ENCODE measurements at regions not wholly inside any gene's neighbourhood (a gene's known extent, or its start where the extent isn't known, plus 50 kb on each side); places are given as distances from the start of the nearest gene placed in this dataset.

- in situ Hi-C loops (cut with MboI): no loop called here
- no peak overlapping the region for H3K4me2 ChIP-seq (ENCODE audit: control insufficient read depth, insufficient read depth)
- TF ChIP-seq STAT3 (IDR thresholded peaks at IDR 0.05; ENCODE audit: low read depth, low read length): no peak
- TF ChIP-seq, protein P1, sequence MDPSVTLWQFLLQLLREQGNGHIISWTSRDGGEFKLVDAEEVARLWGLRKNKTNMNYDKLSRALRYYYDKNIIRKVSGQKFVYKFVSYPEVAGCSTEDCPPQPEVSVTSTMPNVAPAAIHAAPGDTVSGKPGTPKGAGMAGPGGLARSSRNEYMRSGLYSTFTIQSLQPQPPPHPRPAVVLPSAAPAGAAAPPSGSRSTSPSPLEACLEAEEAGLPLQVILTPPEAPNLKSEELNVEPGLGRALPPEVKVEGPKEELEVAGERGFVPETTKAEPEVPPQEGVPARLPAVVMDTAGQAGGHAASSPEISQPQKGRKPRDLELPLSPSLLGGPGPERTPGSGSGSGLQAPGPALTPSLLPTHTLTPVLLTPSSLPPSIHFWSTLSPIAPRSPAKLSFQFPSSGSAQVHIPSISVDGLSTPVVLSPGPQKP (IDR thresholded peaks at IDR 0.05; ENCODE audit: low read depth, low read length): no peak
- TF ChIP-seq MTA2 (IDR thresholded peaks at IDR 0.05; ENCODE audit: low read depth): no peak
- TF ChIP-seq BMI1 (IDR thresholded peaks at IDR 0.05; ENCODE audit: borderline replicate concordance): no peak
- no peak for TF ChIP-seq KAT2A (conservative IDR thresholded peaks at IDR 0.05; ENCODE audit: control insufficient read depth, low read depth, low read length)
- TF ChIP-seq TBL1XR1 (IDR thresholded peaks at IDR 0.05; ENCODE audit: low read depth, low read length): no peak
- no peak for TF ChIP-seq ZZZ3 (IDR thresholded peaks at IDR 0.05; ENCODE audit: control insufficient read depth, insufficient read length, low read depth)
- TF ChIP-seq IKZF2 (IDR thresholded peaks at IDR 0.05): no peak
- TF ChIP-seq TCF12 (IDR thresholded peaks at IDR 0.05; ENCODE audit: low read depth, low read length): no peak
- no peak for TF ChIP-seq RAD21 (IDR thresholded peaks at IDR 0.05; ENCODE audit: insufficient read depth, low read depth, low read length)
- TF ChIP-seq NKRF (conservative IDR thresholded peaks at IDR 0.05): no peak
- TF ChIP-seq, protein P2, sequence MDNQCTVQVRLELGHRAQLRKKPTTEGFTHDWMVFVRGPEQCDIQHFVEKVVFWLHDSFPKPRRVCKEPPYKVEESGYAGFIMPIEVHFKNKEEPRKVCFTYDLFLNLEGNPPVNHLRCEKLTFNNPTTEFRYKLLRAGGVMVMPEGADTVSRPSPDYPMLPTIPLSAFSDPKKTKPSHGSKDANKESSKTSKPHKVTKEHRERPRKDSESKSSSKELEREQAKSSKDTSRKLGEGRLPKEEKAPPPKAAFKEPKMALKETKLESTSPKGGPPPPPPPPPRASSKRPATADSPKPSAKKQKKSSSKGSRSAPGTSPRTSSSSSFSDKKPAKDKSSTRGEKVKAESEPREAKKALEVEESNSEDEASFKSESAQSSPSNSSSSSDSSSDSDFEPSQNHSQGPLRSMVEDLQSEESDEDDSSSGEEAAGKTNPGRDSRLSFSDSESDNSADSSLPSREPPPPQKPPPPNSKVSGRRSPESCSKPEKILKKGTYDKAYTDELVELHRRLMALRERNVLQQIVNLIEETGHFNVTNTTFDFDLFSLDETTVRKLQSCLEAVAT (IDR thresholded peaks at IDR 0.05): no peak
- no peak for TF ChIP-seq JUND (IDR thresholded peaks at IDR 0.05; ENCODE audit: low read depth, low read length)
- TF ChIP-seq LARP7 (IDR thresholded peaks at IDR 0.05): no peak
- no peak for TF ChIP-seq YBX1 (IDR thresholded peaks at IDR 0.05)
- no peak for TF ChIP-seq TCF3 (IDR thresholded peaks at IDR 0.05; ENCODE audit: borderline replicate concordance, insufficient read depth, low read depth, low read length)
- no peak overlapping the region for H3K27ac ChIP-seq (ENCODE audit: control insufficient read depth, insufficient read depth)
- FAIRE-seq: no peak
- 3% methylated on average over 3 of the region's 3 CpGs for WGBS (ENCODE audit: insufficient coverage, insufficient replicate concordance, low lambda C conversion rate, missing lambda C conversion rate)
- no peaks in the 10 kb centered on the region for H3K27me3 ChIP-seq (replicated peaks in 1 of 2; ENCODE audit: control insufficient read depth in 2 of 2, insufficient read depth in 2 of 2, low read length in 1 of 2)
- H3K9me3 ChIP-seq (replicated peaks; ENCODE audit: control insufficient read depth, insufficient read depth, low read length): no peaks in the 10 kb centered on the region
- DNase-seq (ENCODE audit: low read depth, low spot score): no peak
- no TSS peak for BruUV-seq (replicated peaks)
- ChIA-PET CTCF (no interaction called here), RAD21 (ENCODE audit: unreplicated experiment) (no interaction called here), POLR2A (no interaction called here), SMC1A (ENCODE audit: uncharacterized antibody, unreplicated experiment) (no interaction called here)
- intact Hi-C loops (cut with micrococcal nuclease; ENCODE audit: unreplicated experiment): no loop called here
- H3K4me3 ChIP-seq: no peak overlapping the region
- H3K4me1 ChIP-seq (ENCODE audit: control insufficient read depth, insufficient read depth, low read length): no peaks in the 10 kb centered on the region
- H3K79me2 ChIP-seq (ENCODE audit: control insufficient read depth, insufficient read depth, low read length): no peaks in the 10 kb centered on the region
- ATAC-seq: no peak
- no peak overlapping the region for H3K9ac ChIP-seq (ENCODE audit: control insufficient read depth, insufficient read depth, low read length)
- H2AFZ ChIP-seq (ENCODE audit: control insufficient read depth, low read depth, low read length): no peak overlapping the region
- H4K20me1 ChIP-seq (ENCODE audit: control insufficient read depth, insufficient read depth): no peaks in the 10 kb centered on the region
- H3K36me3 ChIP-seq (ENCODE audit: control insufficient read depth in 2 of 2, insufficient read depth in 2 of 2, low read length in 1 of 2): no peaks in the 10 kb centered on the region
These were observed 508.9 kb upstream of the ADAMTS9 start for GRCh38 chr3:65196663-65197062.

Measured in GM12878 (cell line).